PC-3 (cell line): ENCODE measurements at regions not wholly inside any gene's neighbourhood (a gene's known extent, or its start where the extent isn't known, plus 50 kb on each side); places are given as distances from the start of the nearest gene placed in this dataset.

ENCODE experiments used
- ATAC-seq: fragments of 200-7000 bp; cut with Tn5 transposase; 2 replicates; pipeline ENCODE4 v1.9.1; 2020; ENCODE audit warnings: mild to moderate bottlenecking, moderate library complexity
- BruUV-seq: library from RNA; stranded (reverse); fragments of 400-500 nt; replicated peaks from 2 replicates; lab custom pipeline; 2021; lab: Mats Ljungman, UMichigan
- CTCF ChIA-PET: fragments of 300-600 bp; sonication (Branson Sonifier 250); formaldehyde crosslinking; loops from one replicate; lab custom pipeline; 2022; ENCODE audit warnings: antibody characterized with exemption; lab: Charles Lee
- POLR2A ChIA-PET: fragments of 300-600 bp; sonication (Branson Sonifier 250); formaldehyde crosslinking; loops from one replicate; lab custom pipeline; 2022; ENCODE audit warnings: antibody characterized with exemption; ENCODE audit not compliant: unreplicated experiment; lab: Charles Lee
- DNase-seq: peaks from one replicate; pipeline ENCODE4 v3.0.0-alpha.2; 2015
- H2AFZ ChIP-seq: fragments of 300-600 bp; sonication (generic); 2 replicates; pipeline ENCODE4 v1.6.0; 2016; ENCODE audit warnings: antibody characterized with exemption, low read length
- H3F3A ChIP-seq: fragments of 300-600 bp; sonication (generic); one replicate; pipeline ENCODE4 v1.6.0; 2017; ENCODE audit warnings: antibody characterized with exemption, low read length, control low read depth, mild to moderate bottlenecking; ENCODE audit not compliant: unreplicated experiment
- H3K27ac ChIP-seq: fragments of 300-600 bp; sonication (generic); 2 replicates; pipeline ENCODE4 v1.5.1; 2016; ENCODE audit warnings: mild to moderate bottlenecking, low read length
- H3K27me3 ChIP-seq: fragments of 300-600 bp; sonication (generic); 2 replicates; pipeline ENCODE4 v1.6.1; 2016; ENCODE audit warnings: low read length, mixed read lengths
- H3K36me3 ChIP-seq: fragments of 300-600 bp; sonication (generic); 2 replicates; pipeline ENCODE4 v1.6.1; 2016; ENCODE audit warnings: low read depth, mixed run types, low read length, mixed read lengths
- H3K4me1 ChIP-seq: fragments of 300-600 bp; sonication (generic); 2 replicates; pipeline ENCODE4 v1.5.1; 2016; ENCODE audit warnings: low read length; ENCODE audit not compliant: insufficient read depth
- H3K4me2 ChIP-seq: fragments of 300-600 bp; sonication (generic); 2 replicates; pipeline ENCODE4 v1.6.0; 2016; ENCODE audit warnings: low read length
- H3K4me3 ChIP-seq: fragments of 300-600 bp; sonication (generic); 2 replicates; pipeline ENCODE4 v1.5.1; 2016; ENCODE audit warnings: mild to moderate bottlenecking, low read length, mixed read lengths
- H3K79me2 ChIP-seq: fragments of 300-600 bp; sonication (generic); 2 replicates; pipeline ENCODE4 v1.6.1; 2017; ENCODE audit warnings: low read length, mixed read lengths
- H3K9ac ChIP-seq: fragments of 300-600 bp; sonication (generic); 2 replicates; pipeline ENCODE4 v1.6.0; 2016; ENCODE audit warnings: mild to moderate bottlenecking, low read length
- H3K9me2 ChIP-seq: fragments of 300-600 bp; sonication (generic); replicated peaks from 2 replicates; pipeline ENCODE4 v1.6.1; 2016; ENCODE audit warnings: mixed run types, low read length, mixed read lengths
- H3K9me3 ChIP-seq: fragments of 300-600 bp; sonication (generic); 2 replicates; pipeline ENCODE4 v1.6.1; 2016; ENCODE audit warnings: low read length, mixed read lengths
- H4K20me1 ChIP-seq: fragments of 300-600 bp; sonication (generic); 2 replicates; pipeline ENCODE4 v1.6.1; 2016; ENCODE audit warnings: low read length, mixed read lengths
- EZH2 ChIP-seq: fragments of 300-600 bp; sonication (generic); IDR thresholded peaks from one replicate; pipeline ENCODE4 v1.6.1; 2017; ENCODE audit warnings: antibody characterized with exemption, mild to moderate bottlenecking, low read length; ENCODE audit not compliant: unreplicated experiment
- EZH2phosphoT487 ChIP-seq: fragments of 300-600 bp; sonication (generic); IDR thresholded peaks from 2 replicates; pipeline ENCODE4 v1.6.1; 2018; ENCODE audit warnings: mild to moderate bottlenecking, antibody characterized with exemption, low read length, borderline replicate concordance
- intact Hi-C: fragments of 100-400 bp; cut with micrococcal nuclease; formaldehyde crosslinking; loops from 2 replicates; pipeline ENCODE4 v1.9.0; 2023
- TF ChIP-seq, protein P1 (sequence below): fragments of 300-600 bp; sonication (generic); conservative IDR thresholded peaks from 2 replicates; pipeline ENCODE4 v1.5.1; 2017; ENCODE audit warnings: antibody characterized with exemption, low read depth, mild to moderate bottlenecking, low read length

DNA sequence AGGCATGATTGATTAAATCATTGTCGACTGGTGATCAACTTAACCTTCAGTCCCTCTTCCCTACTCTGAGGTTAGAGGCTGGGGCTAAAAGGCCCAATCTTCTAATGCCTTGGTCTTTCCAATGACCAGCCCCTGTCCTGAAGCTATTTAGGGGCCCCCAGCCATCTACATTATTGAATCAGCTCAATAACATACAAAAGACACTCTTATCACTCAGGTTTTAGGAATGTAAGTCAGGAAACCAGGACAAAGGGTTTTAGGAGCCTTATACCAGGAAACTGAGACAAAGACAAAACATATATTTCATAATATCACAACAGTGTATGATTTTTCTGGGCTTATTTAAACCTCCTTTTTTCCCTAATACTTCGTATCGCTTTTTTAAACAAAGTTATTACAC lies 198.6 kb downstream of the RNF152 start:
- intact Hi-C loops: no loop called here
- H3F3A ChIP-seq: no peaks in the 10 kb centered on the region
- no TSS peak for BruUV-seq
- no peak overlapping the region for H2AFZ ChIP-seq
- TF ChIP-seq, protein P1, sequence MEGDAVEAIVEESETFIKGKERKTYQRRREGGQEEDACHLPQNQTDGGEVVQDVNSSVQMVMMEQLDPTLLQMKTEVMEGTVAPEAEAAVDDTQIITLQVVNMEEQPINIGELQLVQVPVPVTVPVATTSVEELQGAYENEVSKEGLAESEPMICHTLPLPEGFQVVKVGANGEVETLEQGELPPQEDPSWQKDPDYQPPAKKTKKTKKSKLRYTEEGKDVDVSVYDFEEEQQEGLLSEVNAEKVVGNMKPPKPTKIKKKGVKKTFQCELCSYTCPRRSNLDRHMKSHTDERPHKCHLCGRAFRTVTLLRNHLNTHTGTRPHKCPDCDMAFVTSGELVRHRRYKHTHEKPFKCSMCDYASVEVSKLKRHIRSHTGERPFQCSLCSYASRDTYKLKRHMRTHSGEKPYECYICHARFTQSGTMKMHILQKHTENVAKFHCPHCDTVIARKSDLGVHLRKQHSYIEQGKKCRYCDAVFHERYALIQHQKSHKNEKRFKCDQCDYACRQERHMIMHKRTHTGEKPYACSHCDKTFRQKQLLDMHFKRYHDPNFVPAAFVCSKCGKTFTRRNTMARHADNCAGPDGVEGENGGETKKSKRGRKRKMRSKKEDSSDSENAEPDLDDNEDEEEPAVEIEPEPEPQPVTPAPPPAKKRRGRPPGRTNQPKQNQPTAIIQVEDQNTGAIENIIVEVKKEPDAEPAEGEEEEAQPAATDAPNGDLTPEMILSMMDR: no peak
- ChIA-PET CTCF (no interaction called here), POLR2A (no interaction called here)
- no peaks in the 10 kb centered on the region for H3K79me2 ChIP-seq
- H3K27ac ChIP-seq: no peak overlapping the region
- no peak overlapping the region for H3K4me2 ChIP-seq
- DNase-seq: no peak
- no peaks in the 10 kb centered on the region for H3K9me2 ChIP-seq
- H4K20me1 ChIP-seq: no peaks in the 10 kb centered on the region
- H3K4me3 ChIP-seq: no peak overlapping the region
- H3K27me3 ChIP-seq: no peaks in the 10 kb centered on the region
- H3K36me3 ChIP-seq: no peaks in the 10 kb centered on the region
- no peak for ATAC-seq
- no peak overlapping the region for H3K9ac ChIP-seq
- H3K9me3 ChIP-seq: no peaks in the 10 kb centered on the region
- H3K4me1 ChIP-seq: no peaks in the 10 kb centered on the region

GRCh38 chr18:61690418-61691138 lies 202.2 kb downstream of the RNF152 start:
- intact Hi-C loops: no loop called here
- no peak overlapping the region for H3K4me2 ChIP-seq
- ChIA-PET POLR2A (no interaction called here), CTCF (no interaction called here)
- H3K27ac ChIP-seq: no peak overlapping the region
- no peaks in the 10 kb centered on the region for H3F3A ChIP-seq
- no peaks in the 10 kb centered on the region for H3K36me3 ChIP-seq
- no peak overlapping the region for H2AFZ ChIP-seq
- no peaks in the 10 kb centered on the region for H3K4me1 ChIP-seq
- ATAC-seq (no peak), DNase-seq (no peak)
- H3K79me2 ChIP-seq: no peaks in the 10 kb centered on the region
- no TSS peak for BruUV-seq
- no peaks in the 10 kb centered on the region for H3K27me3 ChIP-seq
- no peaks in the 10 kb centered on the region for H3K9me2 ChIP-seq
- H3K4me3 ChIP-seq: no peak overlapping the region
- H4K20me1 ChIP-seq: no peaks in the 10 kb centered on the region
- no peaks in the 10 kb centered on the region for H3K9me3 ChIP-seq
- no peak for TF ChIP-seq EZH2phosphoT487
- TF ChIP-seq, protein P1: no peak
- no peak for TF ChIP-seq EZH2
- no peak overlapping the region for H3K9ac ChIP-seq

GRCh38 chr18:61687317-61687716 lies 205.5 kb downstream of the RNF152 start:
- TF ChIP-seq EZH2phosphoT487 (no peak), EZH2 (no peak)
- TF ChIP-seq, protein P1: no peak
- ATAC-seq: no peak
- no peaks in the 10 kb centered on the region for H3K27me3 ChIP-seq
- no peaks in the 10 kb centered on the region for H3K9me3 ChIP-seq
- H3K4me2 ChIP-seq: no peak overlapping the region
- no peaks in the 10 kb centered on the region for H4K20me1 ChIP-seq
- no peaks in the 10 kb centered on the region for H3K79me2 ChIP-seq
- CTCF ChIA-PET: no interaction called here
- no peak overlapping the region for H3K9ac ChIP-seq
- no peaks in the 10 kb centered on the region for H3K36me3 ChIP-seq
- intact Hi-C loops: no loop called here
- BruUV-seq: no TSS peak
- no peak overlapping the region for H2AFZ ChIP-seq
- H3K9me2 ChIP-seq: no peaks in the 10 kb centered on the region
- DNase-seq: no peak
- no peak overlapping the region for H3K27ac ChIP-seq
- H3K4me1 ChIP-seq: no peaks in the 10 kb centered on the region
- POLR2A ChIA-PET: no interaction called here
- H3K4me3 ChIP-seq: no peak overlapping the region
- H3F3A ChIP-seq: no peaks in the 10 kb centered on the region
